GM18505 (cell line): ENCODE measurements at regions not wholly inside any gene's neighbourhood (a gene's known extent, or its start where the extent isn't known, plus 50 kb on each side); places are given as distances from the start of the nearest gene placed in this dataset.

Experiments
- ATAC-seq: cut with Tn5 transposase; IDR thresholded peaks from one replicate; pipeline ENCODE4 v1.9.1; 2021; ENCODE audit not compliant: unreplicated experiment
- POLR2A ChIP-seq: IDR thresholded peaks from 4 replicates; pipeline ENCODE4 v1.6.1; 2011; ENCODE audit warnings: borderline replicate concordance; ENCODE audit not compliant: insufficient read depth, insufficient read length; ENCODE audit errors: extremely low read depth

DNA sequence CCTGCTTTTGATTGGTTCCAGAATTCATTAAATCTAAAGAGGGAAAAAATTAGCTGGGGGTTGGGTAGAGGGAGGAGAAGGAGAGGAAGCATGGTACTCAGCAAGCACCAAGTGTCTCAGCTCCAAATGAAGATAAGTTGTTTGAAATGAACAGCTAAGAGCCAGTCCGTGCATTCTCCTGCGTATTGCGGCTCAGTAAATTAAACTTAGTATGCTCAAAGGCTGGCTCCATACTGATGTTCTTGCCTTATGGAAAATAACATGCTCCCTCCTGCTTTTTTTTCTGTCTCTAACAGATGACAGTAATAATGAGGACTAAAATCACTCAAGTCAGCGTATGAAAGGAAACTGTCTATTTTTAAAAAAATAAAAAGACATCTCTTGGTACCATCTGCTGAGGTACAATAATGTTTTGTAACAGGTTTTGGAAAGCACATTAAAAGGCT, 161.0 kb downstream of the SPATA31D1 start:
- no peak for TF ChIP-seq POLR2A
- no peak for ATAC-seq

- no peak for ATAC-seq
- no peak for TF ChIP-seq POLR2A
These were observed 163.6 kb downstream of the SPATA31D1 start for GRCh38 chr9:82152181-82152580.

- no peak for ATAC-seq
- no peak for TF ChIP-seq POLR2A
These were observed 164.5 kb downstream of the SPATA31D1 start for GRCh38 chr9:82153032-82153431.

GRCh38 chr9:82154573-82154972, 166.0 kb downstream of the SPATA31D1 start:
- TF ChIP-seq POLR2A: no peak
- ATAC-seq: no peak

- TF ChIP-seq POLR2A: no peak
- no peak for ATAC-seq
These were observed 173.3 kb downstream of the SPATA31D1 start for GRCh38 chr9:82161876-82162275.

GRCh38 chr9:82164159-82164558, 175.6 kb downstream of the SPATA31D1 start:
- TF ChIP-seq POLR2A: no peak
- no peak for ATAC-seq

DNA sequence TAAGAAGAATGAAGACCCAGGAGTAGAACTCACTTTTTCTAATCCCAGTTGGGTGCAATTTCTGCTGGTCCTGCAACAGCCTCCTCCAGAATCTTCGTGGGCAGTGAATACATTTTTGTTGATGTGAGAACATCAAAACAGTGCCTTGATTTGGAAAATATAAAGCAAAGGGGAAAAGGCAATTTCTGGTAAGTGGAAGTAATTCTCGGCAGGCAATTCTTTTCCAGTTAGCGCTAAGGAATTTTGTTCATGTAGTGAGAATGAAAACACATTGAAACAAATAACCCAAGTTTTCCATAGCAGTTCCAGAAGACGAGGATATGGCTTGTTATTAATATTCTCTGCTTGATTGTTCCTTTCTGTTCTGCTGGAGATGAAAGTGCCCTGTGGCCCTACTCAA, 178.7 kb downstream of the SPATA31D1 start:
- no peak for ATAC-seq
- TF ChIP-seq POLR2A: no peak

- TF ChIP-seq POLR2A: no peak
- no peak for ATAC-seq
These were observed 180.0 kb downstream of the SPATA31D1 start for GRCh38 chr9:82168585-82168984.

DNA sequence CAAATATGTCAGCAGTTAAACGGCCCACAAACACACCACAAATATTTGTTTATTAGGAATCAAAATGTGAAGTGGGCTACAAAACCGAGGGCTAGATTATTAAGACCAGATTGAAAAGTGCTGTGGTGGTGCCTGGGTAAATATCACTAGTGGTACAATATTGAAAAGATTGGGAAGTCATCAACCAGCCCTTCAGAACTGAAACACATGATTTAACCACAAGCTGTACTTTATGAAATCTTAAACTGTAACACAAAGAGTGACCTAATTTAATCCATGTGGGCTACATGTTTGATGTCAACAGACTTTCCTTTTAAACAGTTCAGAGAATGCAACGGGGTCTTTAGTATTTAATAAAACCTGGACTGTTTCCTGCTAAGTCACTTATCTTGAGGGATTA, 182.3 kb downstream of the SPATA31D1 start:
- ATAC-seq: no peak
- TF ChIP-seq POLR2A: no peak

- TF ChIP-seq POLR2A: no peak
- ATAC-seq: no peak
These were observed 182.7 kb downstream of the SPATA31D1 start for GRCh38 chr9:82171271-82171670.

GRCh38 chr9:82180711-82181110, 192.1 kb downstream of the SPATA31D1 start:
- no peak for ATAC-seq
- no peak for TF ChIP-seq POLR2A

- ATAC-seq: no peak
- no peak for TF ChIP-seq POLR2A
These were observed 194.7 kb downstream of the SPATA31D1 start for GRCh38 chr9:82183181-82183860.

DNA sequence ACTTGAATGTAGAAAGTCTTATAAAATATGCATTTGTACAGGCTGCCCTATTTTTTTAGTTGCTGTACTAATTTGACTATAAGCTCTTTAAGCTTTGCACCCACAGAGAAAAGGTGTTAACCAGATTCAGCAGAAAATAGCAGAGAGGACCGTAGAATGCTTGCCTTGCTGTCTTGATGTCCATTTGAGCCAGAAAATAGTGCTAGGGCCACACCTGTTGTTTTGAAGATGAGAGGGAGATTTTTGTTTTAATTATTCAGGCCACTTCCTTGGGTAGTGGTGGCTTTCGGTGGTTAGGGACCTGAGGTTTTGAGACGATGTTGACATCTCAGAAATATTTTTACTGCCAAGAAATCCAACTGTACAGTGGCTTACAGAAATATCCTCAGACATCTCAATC, 196.0 kb downstream of the SPATA31D1 start:
- TF ChIP-seq POLR2A: no peak

DNA sequence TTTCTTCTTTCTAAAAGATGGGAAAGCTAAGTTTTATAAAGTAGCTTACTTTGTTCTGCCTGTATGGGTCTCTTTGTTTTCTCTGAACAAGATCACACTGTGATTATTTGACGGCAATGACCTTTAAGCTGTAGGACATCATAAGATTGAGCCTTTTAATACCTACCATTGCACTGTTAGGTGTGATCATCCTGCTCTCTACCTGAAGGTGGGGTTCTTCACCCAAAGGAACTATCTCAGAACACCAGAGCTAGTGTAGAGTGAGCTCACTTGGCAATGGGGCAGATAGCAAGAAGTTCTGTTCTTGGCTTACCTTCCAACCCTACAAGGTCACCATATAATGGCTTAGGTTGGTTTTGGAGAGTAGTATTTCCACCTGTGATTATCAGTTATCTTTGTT, 200.2 kb downstream of the SPATA31D1 start:
- ATAC-seq: no peak
- TF ChIP-seq POLR2A: no peak

More for the DNA sequence above, 196.0 kb downstream of the SPATA31D1 start:
- ATAC-seq: no peak
